Activated T-helper 2 cell treated with anti-CD3 and anti-CD28 coated beads, Interferon-gamma antibody, Interleukin-2, Interleukin-4, amounts not matched to agents 10 μg/mL and 5 μg/mL and 100 μg/mL, durations not matched to agents 14 hours and 24 hours and 36 hours (primary cell): ENCODE measurements at regions not wholly inside any gene's neighbourhood (a gene's known extent, or its start where the extent isn't known, plus 50 kb on each side); places are given as distances from the start of the nearest gene placed in this dataset.

Experiments
- DNase-seq: peaks from one replicate; pipeline ENCODE4 v3.0.0; 2021; ENCODE audit warnings: low spot score
- H3K27ac Mint-ChIP-seq: one replicate; pipeline ENCODE4 v1.8.0; 2021; ENCODE audit warnings: mixed read lengths
- H3K27me3 Mint-ChIP-seq: one replicate; pipeline ENCODE4 v1.8.0; 2021; ENCODE audit warnings: low read depth, mixed read lengths
- H3K36me3 Mint-ChIP-seq: one replicate; pipeline ENCODE4 v1.8.0; 2021; ENCODE audit warnings: low read depth, mixed read lengths
- H3K4me1 Mint-ChIP-seq: one replicate; pipeline ENCODE4 v1.8.0; 2021; ENCODE audit warnings: low read depth, mixed read lengths
- H3K4me3 Mint-ChIP-seq: one replicate; pipeline ENCODE4 v1.8.0; 2021; ENCODE audit warnings: low read depth, mild to moderate bottlenecking, moderate library complexity, mixed read lengths
- H3K9me3 Mint-ChIP-seq: one replicate; pipeline ENCODE4 v1.8.0; 2021; ENCODE audit warnings: mixed read lengths
- intact Hi-C: fragments of 100-400 bp; cut with micrococcal nuclease; formaldehyde crosslinking; loops from one replicate; pipeline ENCODE4 v1.15.1; 2023

DNA sequence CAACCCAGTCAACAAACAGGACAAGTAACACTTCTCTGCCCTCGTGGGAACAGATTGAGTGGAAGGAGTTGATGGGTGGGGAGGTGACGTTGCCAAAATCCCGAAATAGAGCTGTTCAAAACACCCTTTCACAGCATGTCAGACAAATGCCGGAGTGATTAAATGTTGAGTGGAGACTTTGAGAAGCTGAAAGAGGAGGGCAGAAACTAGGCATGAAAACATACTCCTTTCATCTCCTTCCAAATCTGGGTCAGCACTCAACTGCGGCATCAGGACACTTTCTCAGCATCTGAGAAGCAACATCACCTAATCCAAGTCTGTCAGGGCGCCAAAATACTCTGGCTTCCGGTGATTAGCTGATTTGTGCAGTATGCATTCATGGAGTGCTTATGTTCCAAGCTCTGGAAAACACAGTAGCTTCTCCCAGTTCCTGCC, 51.5 kb upstream of the MRI1 start:
- Mint-ChIP-seq H3K27ac (no peak overlapping the region), H3K27me3 (peaks cover 10% of the 10 kb centered on the region), H3K36me3 (no peaks in the 10 kb centered on the region), H3K4me1 (peaks cover 2% of the 10 kb centered on the region), H3K4me3 (no peak overlapping the region), H3K9me3 (peaks cover 6% of the 10 kb centered on the region)
- intact Hi-C loops: no loop called here
- no peak for DNase-seq

DNA sequence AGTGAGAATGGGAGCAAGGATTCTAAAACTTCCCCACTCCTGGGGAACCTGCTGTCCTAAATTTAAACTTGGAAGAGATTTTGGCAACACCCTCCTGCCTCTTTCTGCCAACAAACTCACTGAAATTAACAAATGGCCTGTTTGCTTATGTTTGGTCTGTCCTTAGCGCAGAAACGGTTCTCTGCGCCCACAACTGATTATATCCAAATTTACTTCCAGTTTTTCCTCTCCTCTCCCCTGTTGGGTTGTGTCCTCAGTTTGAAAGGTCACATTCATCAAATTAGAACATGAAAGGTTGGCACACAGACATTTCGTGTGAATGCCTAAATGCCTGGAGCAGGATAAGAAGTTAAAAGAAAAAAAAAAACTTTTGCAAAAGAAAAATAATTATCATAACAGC, 56.4 kb upstream of the MRI1 start:
- Mint-ChIP-seq H3K36me3 (no peaks in the 10 kb centered on the region), H3K4me3 (no peak overlapping the region), H3K27ac (no peak overlapping the region), H3K4me1 (no peaks in the 10 kb centered on the region), H3K9me3 (no peaks in the 10 kb centered on the region), H3K27me3 (peaks cover 1% of the 10 kb centered on the region)
- no peak for DNase-seq
- intact Hi-C loops: no loop called here

GRCh38 chr19:13705928-13706447, 58.3 kb upstream of the MRI1 start:
- no peak overlapping the region for H3K4me3 Mint-ChIP-seq

GRCh38 chr19:13705201-13705600, 59.1 kb upstream of the MRI1 start:
- Mint-ChIP-seq H3K4me1 (no peaks in the 10 kb centered on the region), H3K27me3 (peaks cover 3% of the 10 kb centered on the region), H3K9me3 (no peaks in the 10 kb centered on the region), H3K4me3 (no peak overlapping the region), H3K36me3 (no peaks in the 10 kb centered on the region), H3K27ac (no peak overlapping the region)
- no peak for DNase-seq
- intact Hi-C loops: no loop called here

More at GRCh38 chr19:13705928-13706447, 58.3 kb upstream of the MRI1 start:
- H3K36me3 Mint-ChIP-seq: no peaks in the 10 kb centered on the region
- intact Hi-C loops: no loop called here
- no peaks in the 10 kb centered on the region for H3K9me3 Mint-ChIP-seq
- H3K27ac Mint-ChIP-seq: no peak overlapping the region
- no peaks in the 10 kb centered on the region for H3K4me1 Mint-ChIP-seq
- DNase-seq: no peak
- H3K27me3 Mint-ChIP-seq: peaks cover 4% of the 10 kb centered on the region

- no peaks in the 10 kb centered on the region for H3K4me1 Mint-ChIP-seq
Observed at GRCh38 chr19:13701624-13702023, 62.7 kb upstream of the MRI1 start.

DNA sequence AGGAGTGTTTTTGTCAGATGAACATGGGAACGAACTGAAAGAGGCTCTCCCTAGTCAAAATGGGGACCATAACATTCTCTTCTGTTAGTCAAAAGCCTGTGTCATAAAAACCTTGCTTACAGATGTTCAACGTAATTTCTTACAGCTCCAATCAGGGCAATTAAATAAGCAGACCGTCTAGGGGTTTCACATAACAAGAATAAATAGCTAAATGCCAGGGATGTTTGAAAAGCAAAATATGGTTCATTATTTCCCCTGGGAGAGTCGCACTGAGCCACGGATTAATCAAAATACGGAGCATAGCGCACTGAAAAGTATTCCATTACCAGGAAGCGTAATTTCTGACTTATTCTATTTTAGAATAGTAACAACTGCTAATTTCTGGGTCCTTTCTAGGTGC, 63.7 kb upstream of the MRI1 start:
- H3K9me3 Mint-ChIP-seq: no peaks in the 10 kb centered on the region
- no peaks in the 10 kb centered on the region for H3K36me3 Mint-ChIP-seq
- no peak for DNase-seq
- intact Hi-C loops: no loop called here
- no peaks in the 10 kb centered on the region for H3K4me1 Mint-ChIP-seq
- peaks cover 3% of the 10 kb centered on the region for H3K27me3 Mint-ChIP-seq
- H3K4me3 Mint-ChIP-seq: no peak overlapping the region
- H3K27ac Mint-ChIP-seq: no peak overlapping the region

More at GRCh38 chr19:13701624-13702023, 62.7 kb upstream of the MRI1 start:
- intact Hi-C loops: no loop called here
- no peak for DNase-seq
- no peak overlapping the region for H3K4me3 Mint-ChIP-seq
- no peaks in the 10 kb centered on the region for H3K9me3 Mint-ChIP-seq
- H3K27ac Mint-ChIP-seq: no peak overlapping the region
- peaks cover 3% of the 10 kb centered on the region for H3K27me3 Mint-ChIP-seq
- H3K36me3 Mint-ChIP-seq: no peaks in the 10 kb centered on the region

GRCh38 chr19:13699786-13700185, 64.5 kb upstream of the MRI1 start:
- Mint-ChIP-seq H3K9me3 (no peaks in the 10 kb centered on the region), H3K27me3 (peaks cover 3% of the 10 kb centered on the region), H3K36me3 (no peaks in the 10 kb centered on the region), H3K4me3 (no peak overlapping the region), H3K4me1 (no peaks in the 10 kb centered on the region), H3K27ac (no peak overlapping the region)
- intact Hi-C loops: no loop called here
- DNase-seq: no peak

DNA sequence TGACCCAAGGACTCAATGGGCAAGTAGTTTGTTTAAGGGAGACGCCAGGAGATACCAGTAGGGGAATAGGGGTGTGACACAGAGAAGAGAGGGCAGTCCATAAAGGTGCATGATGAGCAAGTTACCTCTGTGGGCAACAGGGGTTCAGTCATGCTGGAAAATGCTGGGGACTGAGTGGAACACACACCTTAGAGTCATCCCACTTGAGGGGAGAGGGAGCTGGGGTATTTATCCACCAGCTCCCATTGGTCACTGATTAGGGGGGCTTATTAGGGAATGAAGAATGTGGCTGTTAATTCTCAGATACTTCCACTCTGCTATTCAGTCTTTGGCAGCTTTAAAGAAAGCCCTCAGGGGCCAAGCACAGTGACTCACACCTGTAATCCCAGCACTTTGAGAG, 67.5 kb upstream of the MRI1 start:
- DNase-seq: no peak
- Mint-ChIP-seq H3K27ac (no peak overlapping the region), H3K27me3 (peaks cover 3% of the 10 kb centered on the region), H3K4me3 (no peak overlapping the region), H3K4me1 (no peaks in the 10 kb centered on the region), H3K36me3 (no peaks in the 10 kb centered on the region), H3K9me3 (no peaks in the 10 kb centered on the region)
- intact Hi-C loops: no loop called here

DNA sequence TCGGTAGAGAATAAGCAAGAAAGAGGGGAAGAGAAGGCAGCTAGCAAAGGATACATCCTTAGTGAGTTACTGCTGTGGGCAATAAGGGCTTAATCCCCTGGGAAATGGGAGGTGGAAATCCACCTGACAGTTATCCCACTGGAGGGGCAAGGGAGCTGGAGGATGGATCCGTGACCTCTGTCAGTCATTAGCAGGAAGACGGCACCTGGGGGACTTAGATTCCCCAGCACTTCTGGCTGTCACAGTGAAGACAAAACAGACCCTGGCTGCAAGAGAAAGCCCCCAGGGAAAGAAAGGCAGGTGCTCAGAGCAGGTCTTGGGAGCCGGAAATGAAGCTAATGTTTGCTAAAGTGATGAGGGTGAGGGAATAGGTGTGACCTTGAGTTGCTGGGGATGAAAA, 70.4 kb upstream of the MRI1 start:
- Mint-ChIP-seq H3K36me3 (no peaks in the 10 kb centered on the region), H3K9me3 (no peaks in the 10 kb centered on the region), H3K27ac (no peak overlapping the region), H3K27me3 (no peaks in the 10 kb centered on the region), H3K4me1 (no peaks in the 10 kb centered on the region), H3K4me3 (no peak overlapping the region)
- intact Hi-C loops: no loop called here
- no peak for DNase-seq

- Mint-ChIP-seq H3K27ac (no peak overlapping the region), H3K4me3 (no peak overlapping the region), H3K4me1 (no peaks in the 10 kb centered on the region), H3K27me3 (no peaks in the 10 kb centered on the region), H3K36me3 (no peaks in the 10 kb centered on the region), H3K9me3 (no peaks in the 10 kb centered on the region)
- intact Hi-C loops: no loop called here
- DNase-seq: no peak
Observed at GRCh38 chr19:13691569-13692435, 72.5 kb upstream of the MRI1 start.

GRCh38 chr19:13689085-13689484, 75.2 kb upstream of the MRI1 start:
- H3K9me3 Mint-ChIP-seq: no peaks in the 10 kb centered on the region
- intact Hi-C loops: no loop called here
- no peaks in the 10 kb centered on the region for H3K4me1 Mint-ChIP-seq
- no peak for DNase-seq
- no peaks in the 10 kb centered on the region for H3K27me3 Mint-ChIP-seq
- H3K27ac Mint-ChIP-seq: no peak overlapping the region
- no peaks in the 10 kb centered on the region for H3K36me3 Mint-ChIP-seq
- H3K4me3 Mint-ChIP-seq: no peak overlapping the region

DNA sequence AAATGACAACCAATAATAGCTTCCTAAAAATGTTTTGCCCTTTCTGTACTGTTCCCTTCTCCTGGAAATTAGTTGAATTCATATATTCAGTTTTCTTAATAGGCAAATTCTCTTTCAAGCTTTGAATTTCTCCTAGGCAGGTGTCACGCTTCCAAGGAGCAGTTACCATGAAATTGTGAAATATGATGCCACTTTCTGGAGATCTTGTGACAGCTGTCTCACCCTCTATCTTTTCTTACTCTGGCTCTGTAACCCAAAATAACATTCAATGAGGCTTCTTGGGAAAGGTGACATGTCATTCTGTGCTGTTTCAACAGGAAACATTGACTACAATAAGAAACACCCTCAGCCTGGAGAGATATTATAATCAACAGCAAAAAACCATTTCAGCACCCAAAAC, 80.3 kb upstream of the MRI1 start:
- no peak overlapping the region for H3K4me3 Mint-ChIP-seq
- DNase-seq: no peak
- no peaks in the 10 kb centered on the region for H3K27me3 Mint-ChIP-seq
- H3K36me3 Mint-ChIP-seq: peaks cover 4% of the 10 kb centered on the region
- no peak overlapping the region for H3K27ac Mint-ChIP-seq
- H3K9me3 Mint-ChIP-seq: peaks cover 18% of the 10 kb centered on the region
- intact Hi-C loops: no loop called here
- no peaks in the 10 kb centered on the region for H3K4me1 Mint-ChIP-seq

DNA sequence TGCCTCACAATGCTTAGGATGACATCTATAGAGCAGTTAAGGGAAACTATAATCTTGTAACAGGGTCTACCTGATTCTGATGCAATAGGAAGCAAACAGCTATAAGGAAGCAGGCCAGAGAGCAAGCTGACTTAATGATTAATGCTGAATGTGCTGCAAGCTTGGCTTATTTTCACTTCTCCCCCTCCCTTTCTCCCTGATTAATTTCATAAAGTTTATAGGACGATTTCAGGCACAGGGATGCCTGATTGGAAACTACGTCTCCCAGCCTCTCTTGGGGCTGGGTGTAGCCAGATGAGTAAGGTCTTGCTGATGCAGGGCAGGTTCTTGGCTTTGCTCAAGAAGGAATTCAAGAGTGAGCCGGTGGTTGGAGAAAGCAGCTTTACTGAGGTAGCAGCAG, 82.8 kb upstream of the MRI1 start:
- Mint-ChIP-seq H3K4me1 (no peaks in the 10 kb centered on the region), H3K27me3 (no peaks in the 10 kb centered on the region), H3K4me3 (no peak overlapping the region), H3K9me3 (peaks cover 28% of the 10 kb centered on the region), H3K36me3 (peaks cover 4% of the 10 kb centered on the region), H3K27ac (no peak overlapping the region)
- intact Hi-C loops: no loop called here
- no peak for DNase-seq
